ENCODE measurements at regions not wholly inside any gene's neighbourhood (a gene's known extent, or its start where the extent isn't known, plus 50 kb on each side); places are given as distances from the start of the nearest gene placed in this dataset.

GRCh38 chr10:57964351-57964750 lies 303.3 kb downstream of the IPMK start:
- no peak overlapping the region for H3K4me3 Mint-ChIP-seq
- Histone ChIP-seq H2AFZ (peak overlapping the region; percentile 35; the same call in 1 of the 2 replicates), H3K36me3 (ENCODE audit: insufficient read depth) (no peaks in the 10 kb centered on the region), H3K9me2 (ENCODE audit: insufficient read depth) (peaks cover 2% of the 10 kb centered on the region; the same call in 1 of the 2 replicates), H3F3A (replicated peaks; ENCODE audit: low read depth) (no peaks in the 10 kb centered on the region), H3K27me3 (ENCODE audit: insufficient read depth) (no peaks in the 10 kb centered on the region), H3K4me3 (no peak overlapping the region), H4K20me1 (replicated peaks; ENCODE audit: insufficient read depth) (no peaks in the 10 kb centered on the region), H3K79me2 (replicated peaks; ENCODE audit: insufficient read depth) (no peaks in the 10 kb centered on the region), H3K4me2 (no peak overlapping the region), H3K4me1 (ENCODE audit: insufficient read depth) (no peaks in the 10 kb centered on the region), H3K27ac (ENCODE audit: low read depth) (no peak overlapping the region)
- ATAC-seq (no peak), DNase-seq (ENCODE audit: low spot score) (no peak)
- TF ChIP-seq ZNF114 (CRISPR knock-in tag; IDR thresholded peaks at IDR 0.05) (no peak), NANOG (IDR thresholded peaks at IDR 0.05; ENCODE audit: borderline replicate concordance) (no peak), POLR2AphosphoS5 (IDR thresholded peaks at IDR 0.05; ENCODE audit: low read depth) (no peak), ZNF462 (CRISPR knock-in tag; IDR thresholded peaks at IDR 0.05) (no peak), JUNB (IDR thresholded peaks at IDR 0.05; ENCODE audit: unreplicated experiment) (no peak), ZNF331 (CRISPR knock-in tag; IDR thresholded peaks at IDR 0.05; ENCODE audit: low read depth) (no peak), CREB1 (CRISPR knock-in tag; IDR thresholded peaks at IDR 0.05; ENCODE audit: low read depth) (no peak), CTCF (conservative IDR thresholded peaks at IDR 0.05; ENCODE audit: low read depth in 2 of 2) (no peak), REST (IDR thresholded peaks at IDR 0.05; ENCODE audit: unreplicated experiment) (no peak), EZH2 (IDR thresholded peaks at IDR 0.05; ENCODE audit: low read depth, unreplicated experiment) (no peak), EZH2phosphoT487 (IDR thresholded peaks at IDR 0.05; ENCODE audit: unreplicated experiment) (no peak), STAT1 (IDR thresholded peaks at IDR 0.05; ENCODE audit: unreplicated experiment) (no peak), ETS1 (IDR thresholded peaks at IDR 0.05) (no peak)
- no peaks in the 10 kb centered on the region; the same call in 2 of the 3 replicates for H3K9me3 Mint-ChIP-seq
- H3K27me3 Mint-ChIP-seq (ENCODE audit: insufficient read depth, low read depth, poor library complexity) = peaks cover 1% of the 10 kb centered on the region
- no peaks in the 10 kb centered on the region for H3K4me1 Mint-ChIP-seq
- no peak overlapping the region for H3K27ac Mint-ChIP-seq
- no peaks in the 10 kb centered on the region for H3K36me3 Mint-ChIP-seq (ENCODE audit: low read depth)
